GM19023 (cell line): ENCODE measurements at regions not wholly inside any gene's neighbourhood (a gene's known extent, or its start where the extent isn't known, plus 50 kb on each side); places are given as distances from the start of the nearest gene placed in this dataset.

Experiments
- ATAC-seq: cut with Tn5 transposase; IDR thresholded peaks from one replicate; pipeline ENCODE4 v1.9.1; 2021; ENCODE audit warnings: mild to moderate bottlenecking, moderate library complexity; ENCODE audit not compliant: unreplicated experiment

DNA sequence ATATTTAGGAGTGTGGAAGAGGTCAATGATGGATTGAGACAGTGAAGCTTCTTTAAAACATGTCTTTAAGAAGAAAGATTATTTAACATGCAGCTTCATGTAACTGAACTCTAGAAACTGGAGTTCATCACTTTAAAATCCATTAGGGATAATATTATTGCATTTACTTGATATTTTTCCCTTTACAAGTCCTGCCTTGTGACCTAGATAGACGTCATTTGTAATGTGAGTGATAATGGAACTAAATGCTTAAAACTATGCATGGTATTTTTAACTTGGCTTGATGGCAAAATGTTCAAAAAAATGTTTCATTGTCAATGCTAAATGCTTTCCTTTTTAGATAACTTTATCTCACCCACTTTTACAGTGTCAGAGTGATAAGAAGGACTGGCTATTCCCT lies 723.7 kb downstream of the RWDD3 start:
- ATAC-seq, result no peak

DNA sequence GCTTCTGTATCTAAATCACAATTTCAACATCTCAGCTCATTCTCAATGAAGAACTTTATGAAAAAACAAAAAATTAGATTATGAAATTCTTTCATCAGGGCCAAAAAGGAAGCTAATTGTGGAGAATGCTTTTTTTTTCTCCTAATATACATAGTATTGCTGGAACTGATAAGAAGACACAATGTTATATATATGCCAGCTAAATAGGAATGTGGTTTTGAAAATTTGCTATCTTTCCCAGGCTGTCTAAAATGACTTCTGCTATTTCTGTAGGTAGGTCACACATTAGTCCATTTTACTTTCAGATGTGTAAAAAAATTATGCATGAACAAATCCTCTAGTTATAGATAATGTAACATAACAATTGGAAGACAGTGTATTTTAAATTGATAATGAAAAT lies 732.9 kb downstream of the RWDD3 start:
- no peak for ATAC-seq

DNA sequence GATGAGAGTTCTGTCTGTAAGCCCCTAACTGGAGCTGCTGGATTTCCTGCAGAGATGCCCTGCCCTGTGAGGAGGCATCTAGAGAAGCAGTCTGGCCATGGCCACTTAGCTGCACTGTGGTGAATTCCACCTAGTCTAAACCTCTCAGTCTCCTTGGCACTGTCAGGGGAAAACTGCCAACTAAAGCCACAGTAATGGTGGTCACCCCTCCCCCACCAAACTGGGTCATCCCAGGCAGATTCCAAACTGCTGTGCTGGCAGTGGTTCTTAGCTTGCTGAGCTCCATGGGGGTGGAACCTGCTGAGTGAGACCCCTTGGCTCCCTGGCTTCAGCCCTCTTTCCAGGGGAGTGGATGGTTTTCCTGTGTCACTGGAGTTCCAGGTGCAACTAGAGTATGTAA lies 740.6 kb downstream of the RWDD3 start:
- no peak for ATAC-seq

DNA sequence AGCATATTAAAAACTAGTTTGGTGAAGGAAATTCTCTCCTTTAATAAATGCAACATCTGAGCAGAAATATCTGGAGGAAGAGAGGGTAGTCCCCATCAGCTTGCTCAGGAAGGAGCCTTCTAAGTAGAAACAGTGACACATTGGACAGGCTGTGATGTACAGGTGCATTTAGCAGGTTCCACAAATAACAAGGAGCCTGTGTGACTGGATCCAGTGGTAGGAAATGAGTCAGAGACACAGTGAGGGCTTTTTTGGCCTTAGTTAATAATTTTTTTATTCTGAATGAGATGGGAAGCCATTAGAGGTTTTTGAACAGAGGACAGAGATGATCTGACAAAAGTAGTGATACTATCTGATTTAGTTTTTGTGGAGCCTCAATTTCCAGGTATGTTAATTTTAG lies 738.9 kb upstream of the PTBP2 start:
- no peak for ATAC-seq

- ATAC-seq, result no peak
Observed at GRCh38 chr1:95983831-95984230, 737.8 kb upstream of the PTBP2 start.

DNA sequence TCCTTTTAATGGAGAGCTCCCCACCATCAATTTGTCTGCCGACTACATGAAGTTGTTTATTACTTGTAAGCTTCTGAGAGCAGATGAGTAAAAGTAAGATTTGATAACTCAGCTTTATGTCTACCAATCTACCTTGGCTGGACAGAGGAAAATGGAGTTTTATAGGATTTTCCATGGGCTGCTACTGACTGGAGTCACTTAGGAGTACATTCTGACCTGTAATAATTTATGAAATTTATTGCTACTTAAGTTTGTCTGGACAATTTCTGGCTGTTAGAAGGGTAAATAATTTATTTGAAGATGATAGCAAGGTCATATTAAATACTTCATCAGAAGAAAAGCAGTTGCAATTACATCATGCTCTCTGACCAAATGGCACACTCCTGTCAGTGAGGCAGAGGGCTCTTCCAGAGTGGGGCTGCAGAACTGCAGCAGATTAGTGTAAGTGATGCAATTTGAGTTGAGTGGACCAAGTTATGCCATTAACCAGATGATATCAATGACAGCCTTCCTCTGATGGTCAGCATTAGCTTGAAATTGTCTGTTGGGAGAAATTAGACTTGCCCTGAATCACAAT lies 736.7 kb upstream of the PTBP2 start:
- no peak for ATAC-seq

DNA sequence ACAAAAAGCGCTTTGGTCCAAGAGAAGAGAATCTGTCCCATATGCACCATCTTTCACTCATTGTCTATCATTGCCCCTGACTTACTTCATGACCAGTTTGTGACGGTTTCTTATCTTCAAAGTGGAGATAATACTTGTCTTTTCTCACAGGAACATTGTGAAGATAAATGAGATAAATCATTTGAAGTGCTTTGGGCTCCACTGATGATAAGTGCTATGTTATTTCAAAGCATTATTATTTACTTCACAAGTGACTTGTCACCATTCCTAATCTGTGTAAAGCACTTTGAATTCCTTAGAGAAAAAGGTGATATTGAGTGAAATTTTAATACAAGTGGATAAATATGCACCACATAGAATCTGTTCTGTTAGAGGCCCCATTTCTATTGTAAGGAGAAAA lies 731.6 kb upstream of the PTBP2 start:
- no peak for ATAC-seq

DNA sequence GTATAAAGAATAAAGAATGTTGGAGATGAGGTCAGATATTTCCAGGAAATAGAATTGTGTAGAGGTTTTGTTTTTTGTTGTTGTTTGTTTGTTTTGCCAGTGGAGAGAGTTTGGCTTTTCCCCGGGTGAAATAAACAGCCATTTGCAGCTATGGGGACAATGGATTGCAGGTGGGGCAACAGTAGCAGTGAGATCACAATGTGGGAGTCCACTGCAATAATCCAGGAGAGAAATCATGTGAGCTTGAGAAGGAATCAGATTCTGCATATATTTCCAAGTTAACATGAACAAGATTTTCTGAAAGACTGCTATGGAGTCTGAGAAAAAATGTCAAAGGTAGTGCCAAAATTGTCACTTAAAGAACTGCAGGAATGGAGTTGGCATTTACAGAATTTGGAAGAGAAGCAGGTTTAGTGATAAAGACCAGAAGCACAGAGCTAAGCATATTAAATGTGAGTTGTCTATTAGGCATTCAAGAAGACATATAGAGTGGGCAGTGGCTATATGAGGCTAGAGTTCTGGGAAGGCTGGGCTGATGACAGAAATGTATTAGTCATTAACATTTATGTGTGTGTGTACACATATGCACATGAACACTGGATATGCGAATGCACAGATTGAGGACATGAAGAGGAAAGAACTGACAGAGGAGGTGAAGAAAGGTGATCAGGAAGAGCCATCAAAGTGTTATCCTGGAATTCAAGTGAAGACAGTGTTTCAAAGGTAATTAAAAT lies 729.6 kb upstream of the PTBP2 start:
- ATAC-seq, result no peak

- no peak for ATAC-seq
Observed at GRCh38 chr1:95994643-95995042, 726.9 kb upstream of the PTBP2 start.

- ATAC-seq, result no peak
Observed at GRCh38 chr1:96002201-96002600, 719.4 kb upstream of the PTBP2 start.

GRCh38 chr1:96002969-96003964 lies 718.3 kb upstream of the PTBP2 start:
- ATAC-seq, result no peak

- ATAC-seq, result no peak
Observed at GRCh38 chr1:96009831-96010434, 711.7 kb upstream of the PTBP2 start.

- ATAC-seq, result no peak
Observed at GRCh38 chr1:96011606-96012005, 710.0 kb upstream of the PTBP2 start.

DNA sequence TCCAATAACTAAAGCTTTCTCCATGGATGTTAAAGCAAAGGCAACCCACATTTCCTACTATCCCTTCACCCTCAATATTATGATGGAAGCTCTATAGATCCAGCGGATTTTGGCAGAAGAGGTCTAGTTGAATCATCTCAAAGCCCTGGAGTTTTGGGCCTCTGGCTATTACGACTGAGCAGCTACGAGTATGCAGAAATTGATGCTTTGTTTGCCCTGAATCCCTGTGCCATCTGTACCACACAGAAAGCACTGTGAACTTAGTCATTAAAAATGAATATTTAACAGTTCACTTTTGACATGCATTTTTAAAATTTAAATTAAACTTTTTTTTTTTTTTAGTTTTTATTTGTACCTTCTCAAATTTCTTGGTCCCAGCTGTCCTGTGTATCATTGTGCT lies 705.4 kb upstream of the PTBP2 start:
- no peak for ATAC-seq

- no peak for ATAC-seq
Observed at GRCh38 chr1:96020378-96020777, 701.2 kb upstream of the PTBP2 start.

DNA sequence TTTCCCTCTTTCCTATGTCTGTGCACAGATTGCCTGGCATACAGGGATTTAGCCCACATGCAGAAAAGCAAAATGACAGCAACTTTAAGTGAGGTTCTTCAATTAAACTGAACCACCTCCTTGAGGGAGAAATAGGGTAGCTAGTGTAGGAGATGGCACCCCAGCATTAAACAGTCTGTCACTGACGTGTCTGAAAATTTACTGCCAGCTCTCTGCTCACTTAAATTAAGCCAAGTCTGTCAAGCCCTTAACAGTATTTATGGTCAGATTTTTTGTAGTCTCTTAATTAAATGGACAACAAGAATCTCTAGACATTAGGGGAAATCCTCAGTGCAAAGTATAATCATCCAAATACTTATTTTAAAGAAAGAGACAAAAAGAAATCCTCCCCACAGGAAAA lies 696.5 kb upstream of the PTBP2 start:
- ATAC-seq, result no peak

- ATAC-seq, result no peak
Observed at GRCh38 chr1:96028071-96028470, 693.5 kb upstream of the PTBP2 start.

- ATAC-seq, result no peak
Observed at GRCh38 chr1:96030312-96030711, 691.3 kb upstream of the PTBP2 start.

DNA sequence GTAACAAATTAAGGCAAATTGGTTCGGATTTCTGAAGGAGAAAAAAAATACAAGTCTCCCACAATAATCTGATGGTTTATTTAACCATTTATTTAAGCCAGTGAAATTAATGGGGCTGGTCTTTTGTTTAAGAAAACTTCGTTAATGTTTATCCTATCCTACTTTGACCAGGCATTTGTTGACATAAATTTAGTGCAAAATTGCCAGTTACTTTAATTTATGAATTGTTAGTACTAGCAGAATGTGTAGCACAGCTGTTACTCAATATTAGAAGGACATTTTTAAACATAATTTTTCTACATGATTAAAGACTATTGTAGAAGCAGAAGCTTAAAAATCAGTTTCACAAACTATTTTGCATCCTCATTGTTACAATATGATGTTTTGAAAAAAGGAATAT lies 687.6 kb upstream of the PTBP2 start:
- no peak for ATAC-seq

DNA sequence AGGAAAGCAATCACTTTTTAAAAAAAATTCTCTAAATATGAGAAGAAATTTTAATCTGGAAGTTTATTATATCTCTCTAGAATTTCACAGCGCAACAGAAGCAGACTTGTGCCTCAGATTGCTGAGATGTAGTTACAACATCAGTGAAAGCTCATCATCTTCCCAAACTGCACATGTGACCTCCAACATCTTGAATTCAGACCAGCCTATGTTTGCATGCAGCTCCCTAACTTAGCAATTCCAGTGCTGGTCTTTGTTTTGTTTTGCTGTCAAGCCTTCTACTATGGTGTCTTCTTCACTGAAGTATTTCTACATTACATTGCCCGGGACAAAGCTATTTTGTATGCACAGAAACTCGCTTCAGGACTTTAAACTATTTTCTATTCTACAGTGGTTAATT lies 684.8 kb upstream of the PTBP2 start:
- ATAC-seq, result no peak

DNA sequence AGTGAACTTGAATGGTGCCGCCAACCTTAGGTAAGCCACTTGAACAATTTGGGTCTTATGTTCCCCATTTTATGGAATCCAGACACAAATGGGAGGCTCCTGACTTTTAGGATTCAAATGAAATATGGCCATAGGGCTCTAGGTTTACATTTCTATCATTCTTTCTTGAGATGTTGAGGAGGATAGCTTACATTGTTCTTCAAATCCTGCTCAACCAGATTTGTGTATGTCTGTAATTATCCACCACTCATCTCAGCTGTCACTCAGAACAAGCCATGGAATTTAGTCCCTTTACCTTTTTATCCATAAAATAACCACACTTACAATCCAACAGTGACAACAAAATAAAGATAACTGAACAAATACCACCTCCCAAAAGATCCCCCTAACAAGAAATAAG lies 682.9 kb upstream of the PTBP2 start:
- ATAC-seq, result no peak
